ENCODE measurements at regions not wholly inside any gene's neighbourhood (a gene's known extent, or its start where the extent isn't known, plus 50 kb on each side); places are given as distances from the start of the nearest gene placed in this dataset.
"Not testable (repeated sequence)": the region's sequence is repeated elsewhere in the genome, so short reads cannot be mapped to it uniquely, and the experiment has no call there.

DNA sequence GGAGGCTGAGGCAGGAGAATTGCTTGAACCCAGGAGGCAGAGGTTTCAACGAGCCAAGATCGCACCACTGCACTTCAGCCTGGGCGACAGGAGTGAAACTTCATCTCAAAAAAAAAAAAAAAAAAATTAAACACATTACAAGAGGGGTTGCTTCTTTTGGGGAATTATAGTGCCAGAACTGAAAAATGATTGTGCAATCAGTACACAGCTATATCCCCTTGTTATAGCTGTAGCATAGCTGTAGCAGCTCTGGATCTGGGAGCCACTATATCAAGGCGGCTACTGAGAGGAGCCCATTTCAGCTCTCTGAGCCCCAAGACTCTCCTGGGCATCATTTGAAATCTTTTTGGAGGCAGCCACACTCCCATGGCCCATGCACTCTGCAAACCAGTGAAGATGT is 334.3 kb downstream of the TFAP2A start:
- Mint-ChIP-seq H3K9me3 (no peaks in the 10 kb centered on the region), H3K4me3 (no peak overlapping the region), H3K27ac (no peak overlapping the region)

DNA sequence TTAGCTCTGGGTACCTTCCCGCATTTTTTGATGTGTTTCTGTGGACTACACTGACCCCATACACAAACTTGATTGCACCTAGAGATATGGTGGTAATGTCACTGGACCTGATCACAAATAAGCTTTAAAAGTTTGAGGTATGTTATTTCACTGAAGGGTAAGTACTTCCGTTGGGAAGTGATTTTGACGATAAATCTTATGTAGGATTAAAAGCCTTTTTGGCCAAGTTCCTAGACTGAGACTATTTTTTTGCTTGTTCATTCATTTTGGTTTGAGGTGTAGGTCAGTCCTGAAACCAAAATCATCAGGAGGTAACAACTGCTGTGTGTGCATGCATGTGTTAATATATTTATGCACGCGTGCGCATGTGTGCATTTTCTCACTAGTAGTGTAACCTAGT is 336.3 kb downstream of the TFAP2A start:
- Mint-ChIP-seq H3K9me3 (peaks cover 9% of the 10 kb centered on the region; the same call in 1 of the 2 replicates), H3K4me1 (ENCODE audit: low read depth) (peaks cover 22% of the 10 kb centered on the region), H3K27me3 (ENCODE audit: insufficient read depth) (no peaks in the 10 kb centered on the region), H3K36me3 (ENCODE audit: low read depth) (peaks cover 6% of the 10 kb centered on the region), H3K27ac (no peak overlapping the region), H3K4me3 (no peak overlapping the region)
- no peak for DNase-seq
- TF ChIP-seq, protein P1, sequence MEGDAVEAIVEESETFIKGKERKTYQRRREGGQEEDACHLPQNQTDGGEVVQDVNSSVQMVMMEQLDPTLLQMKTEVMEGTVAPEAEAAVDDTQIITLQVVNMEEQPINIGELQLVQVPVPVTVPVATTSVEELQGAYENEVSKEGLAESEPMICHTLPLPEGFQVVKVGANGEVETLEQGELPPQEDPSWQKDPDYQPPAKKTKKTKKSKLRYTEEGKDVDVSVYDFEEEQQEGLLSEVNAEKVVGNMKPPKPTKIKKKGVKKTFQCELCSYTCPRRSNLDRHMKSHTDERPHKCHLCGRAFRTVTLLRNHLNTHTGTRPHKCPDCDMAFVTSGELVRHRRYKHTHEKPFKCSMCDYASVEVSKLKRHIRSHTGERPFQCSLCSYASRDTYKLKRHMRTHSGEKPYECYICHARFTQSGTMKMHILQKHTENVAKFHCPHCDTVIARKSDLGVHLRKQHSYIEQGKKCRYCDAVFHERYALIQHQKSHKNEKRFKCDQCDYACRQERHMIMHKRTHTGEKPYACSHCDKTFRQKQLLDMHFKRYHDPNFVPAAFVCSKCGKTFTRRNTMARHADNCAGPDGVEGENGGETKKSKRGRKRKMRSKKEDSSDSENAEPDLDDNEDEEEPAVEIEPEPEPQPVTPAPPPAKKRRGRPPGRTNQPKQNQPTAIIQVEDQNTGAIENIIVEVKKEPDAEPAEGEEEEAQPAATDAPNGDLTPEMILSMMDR (IDR thresholded peaks at IDR 0.05) = no peak

More for the DNA sequence above, 334.3 kb downstream of the TFAP2A start:
- Mint-ChIP-seq H3K4me1 (ENCODE audit: low read depth) (peaks cover 38% of the 10 kb centered on the region), H3K27me3 (ENCODE audit: insufficient read depth) (no peaks in the 10 kb centered on the region), H3K36me3 (ENCODE audit: low read depth) (no peaks in the 10 kb centered on the region)
- DNase-seq = no peak
- TF ChIP-seq, protein P1 (IDR thresholded peaks at IDR 0.05) = no peak

GRCh38 chr6:10074726-10075125 is 340.1 kb downstream of the TFAP2A start:
- not testable (repeated sequence) for H3K27ac Mint-ChIP-seq; H3K27me3 Mint-ChIP-seq (ENCODE audit: insufficient read depth); H3K4me1 Mint-ChIP-seq (ENCODE audit: low read depth); H3K4me3 Mint-ChIP-seq; DNase-seq; H3K36me3 Mint-ChIP-seq (ENCODE audit: low read depth); H3K9me3 Mint-ChIP-seq

DNA sequence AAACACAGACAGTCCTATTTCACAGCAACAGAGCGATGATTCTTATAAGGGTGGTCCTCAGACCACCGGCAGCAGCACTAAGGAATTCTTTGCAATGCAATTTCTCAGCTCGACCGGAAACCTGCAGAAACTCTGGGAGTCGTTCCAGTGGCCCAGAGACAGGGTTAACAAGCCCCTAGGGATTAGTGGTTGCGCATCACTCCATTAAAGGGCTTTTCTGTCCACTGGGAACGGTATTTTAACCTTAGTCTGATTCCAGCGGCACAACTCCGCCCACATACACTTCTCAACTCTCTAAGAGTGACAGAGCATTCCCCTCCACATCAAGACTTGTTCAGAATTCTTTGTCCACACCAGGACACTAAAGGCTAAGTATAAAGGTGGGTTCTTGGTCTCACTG is 341.5 kb downstream of the TFAP2A start:
- Mint-ChIP-seq H3K4me3 (no peak overlapping the region), H3K4me1 (ENCODE audit: low read depth) (no peaks in the 10 kb centered on the region), H3K9me3 (peaks cover 9% of the 10 kb centered on the region; the same call in 1 of the 2 replicates), H3K36me3 (ENCODE audit: low read depth) (peaks cover 6% of the 10 kb centered on the region), H3K27ac (no peak overlapping the region), H3K27me3 (ENCODE audit: insufficient read depth) (no peaks in the 10 kb centered on the region)
- DNase-seq = no peak
- TF ChIP-seq, protein P1 (IDR thresholded peaks at IDR 0.05) = no peak

- TF ChIP-seq, protein P1 (IDR thresholded peaks at IDR 0.05) = no peak
- H3K36me3 Mint-ChIP-seq (ENCODE audit: low read depth) = peaks cover 6% of the 10 kb centered on the region
- no peak for DNase-seq
- H3K9me3 Mint-ChIP-seq = peaks cover 9% of the 10 kb centered on the region; the same call in 1 of the 2 replicates
- H3K4me1 Mint-ChIP-seq (ENCODE audit: low read depth) = no peaks in the 10 kb centered on the region
- no peak overlapping the region for H3K27ac Mint-ChIP-seq
- H3K4me3 Mint-ChIP-seq = no peak overlapping the region
- H3K27me3 Mint-ChIP-seq (ENCODE audit: insufficient read depth) = no peaks in the 10 kb centered on the region
Measured at GRCh38 chr6:10071631-10072220, 343.1 kb downstream of the TFAP2A start.

- Mint-ChIP-seq H3K36me3 (ENCODE audit: low read depth) (no peaks in the 10 kb centered on the region), H3K27me3 (ENCODE audit: insufficient read depth) (no peaks in the 10 kb centered on the region; the same call in 1 of the 2 replicates), H3K4me3 (no peak overlapping the region), H3K27ac (no peak overlapping the region), H3K4me1 (ENCODE audit: low read depth) (no peaks in the 10 kb centered on the region; the same call in 1 of the 2 replicates), H3K9me3 (no peaks in the 10 kb centered on the region)
- no peak for DNase-seq
- TF ChIP-seq, protein P1 (IDR thresholded peaks at IDR 0.05) = no peak
Measured at GRCh38 chr6:10060004-10060403, 354.9 kb downstream of the TFAP2A start.

Data from HFFc6 (cell line).